GM21390 (cell line): ENCODE measurements at regions not wholly inside any gene's neighbourhood (a gene's known extent, or its start where the extent isn't known, plus 50 kb on each side); places are given as distances from the start of the nearest gene placed in this dataset.

ENCODE experiments used
- ATAC-seq: cut with Tn5 transposase; IDR thresholded peaks from one replicate; pipeline ENCODE4 v1.9.1; 2021; ENCODE audit not compliant: unreplicated experiment

DNA sequence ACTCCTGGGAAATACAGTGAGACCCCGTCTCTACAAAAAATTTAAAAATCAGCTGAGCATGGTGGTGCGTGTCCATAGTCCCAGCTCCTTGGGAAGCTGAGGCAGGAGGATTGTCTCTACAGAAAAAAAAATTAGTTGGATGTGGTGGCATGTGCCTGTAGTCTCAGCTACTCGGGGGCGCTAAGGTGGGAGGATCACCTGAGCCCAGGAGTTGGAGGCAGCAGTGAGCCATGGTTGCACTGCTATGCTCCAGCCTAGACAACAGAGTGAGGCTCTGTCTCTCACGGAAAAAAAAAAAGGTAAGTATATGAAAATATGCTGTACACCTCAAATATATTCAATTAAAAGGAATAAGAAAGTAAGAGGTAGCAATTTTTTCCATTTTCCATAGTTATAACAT, 92.5 kb upstream of the TGIF1 start:
- ATAC-seq: no peak

DNA sequence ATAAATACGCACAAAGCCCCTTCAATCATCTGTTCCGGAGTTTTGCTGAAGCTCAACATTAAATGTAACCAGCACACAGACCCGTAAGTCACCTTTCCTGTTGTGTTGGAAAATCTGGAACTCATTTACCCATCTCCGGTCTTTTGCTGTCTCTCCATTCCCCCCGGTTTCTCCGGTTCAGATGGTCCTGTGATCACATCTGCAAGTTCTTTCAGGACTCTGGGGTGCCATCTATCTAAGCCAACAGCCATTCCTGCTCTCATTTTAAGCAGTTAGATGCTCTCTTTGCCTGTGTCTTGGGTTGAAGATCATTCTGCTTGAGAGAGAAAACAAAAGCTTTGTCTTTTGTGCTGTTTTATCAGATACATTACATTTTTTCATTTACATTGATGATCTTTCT, 91.7 kb upstream of the TGIF1 start:
- no peak for ATAC-seq

DNA sequence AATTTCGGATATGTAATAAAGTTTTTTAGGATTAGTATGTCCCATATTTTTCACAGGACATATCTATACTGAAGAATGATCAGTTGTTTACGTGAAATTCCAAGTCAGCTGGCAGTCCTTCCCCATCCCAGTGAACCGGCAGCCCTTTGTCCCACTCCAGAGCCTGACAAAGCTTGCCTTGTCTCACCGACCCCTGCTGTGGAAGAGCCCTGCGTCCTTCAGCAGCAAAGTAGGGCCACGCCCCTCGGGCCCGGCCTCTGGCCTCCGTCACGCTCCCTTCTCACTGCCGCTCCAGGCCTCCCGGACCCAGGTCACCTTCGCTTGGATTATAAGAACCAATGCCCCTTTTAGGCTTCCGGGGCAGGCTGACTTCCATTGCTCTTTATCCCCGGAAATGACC, 89.8 kb upstream of the TGIF1 start:
- ATAC-seq: no peak

DNA sequence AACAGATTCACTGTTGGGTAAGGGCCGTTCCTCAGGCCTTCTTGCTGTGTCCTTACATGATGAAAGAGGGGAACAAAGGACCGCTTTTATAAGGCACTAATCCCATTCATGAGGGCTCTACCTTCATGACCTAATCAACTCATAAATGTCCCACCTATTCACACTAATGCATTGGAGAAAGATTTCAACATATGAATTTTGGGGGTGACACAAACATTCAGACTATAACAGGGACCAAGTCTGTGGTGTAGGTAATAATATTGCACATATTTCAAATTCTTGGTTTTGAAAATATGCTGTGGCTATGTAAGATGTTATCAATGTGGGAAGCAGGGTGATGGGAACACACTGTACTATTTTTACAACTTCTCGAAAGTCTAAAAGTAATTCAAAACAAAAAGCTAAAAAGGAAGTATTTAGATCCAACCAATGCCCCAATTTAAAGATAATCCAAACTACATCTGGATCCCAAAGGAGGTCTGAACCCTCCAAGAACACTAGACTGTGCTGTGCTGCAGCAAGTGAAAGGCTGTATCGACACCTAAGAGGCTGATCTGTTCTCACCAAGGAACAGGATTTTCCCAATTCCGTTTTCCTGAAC, 82.4 kb upstream of the TGIF1 start:
- ATAC-seq: no peak

DNA sequence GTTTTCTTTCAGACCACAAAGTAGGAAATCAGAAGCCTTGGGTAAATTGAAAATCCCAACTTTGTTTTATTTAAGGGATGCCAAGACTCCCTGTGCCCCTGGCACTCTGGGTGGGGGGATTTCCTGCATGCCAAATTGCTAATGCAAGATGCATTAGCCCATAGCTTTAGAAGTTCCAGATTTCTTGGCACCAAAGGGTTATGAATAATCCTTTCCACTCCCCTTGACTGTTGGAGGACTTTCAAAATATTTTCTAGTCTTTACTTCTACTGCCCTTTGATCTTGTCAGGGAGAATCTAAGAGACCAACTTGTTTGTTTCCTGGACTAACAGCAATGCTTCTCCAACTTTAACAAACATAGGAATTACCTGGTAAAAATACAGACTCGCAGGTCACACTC, 81.8 kb upstream of the TGIF1 start:
- no peak for ATAC-seq

DNA sequence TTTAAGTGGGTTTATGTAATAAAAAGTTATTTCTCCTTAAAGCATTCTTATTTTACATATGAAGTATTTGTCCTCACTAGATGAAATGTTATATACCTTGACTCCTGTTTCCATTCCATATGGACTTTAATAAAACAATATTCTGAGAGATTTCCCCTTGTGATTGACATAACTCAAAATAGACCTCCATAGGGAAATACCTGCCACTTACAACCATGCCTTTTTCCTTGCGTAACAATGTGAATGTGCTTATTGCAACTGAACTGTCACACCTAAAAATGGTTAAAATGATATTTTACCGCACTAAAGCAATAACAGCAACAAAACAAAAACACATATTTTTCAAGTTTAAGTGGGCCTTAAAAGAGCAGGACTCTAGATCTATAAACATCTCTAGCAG, 70.3 kb upstream of the TGIF1 start:
- no peak for ATAC-seq

DNA sequence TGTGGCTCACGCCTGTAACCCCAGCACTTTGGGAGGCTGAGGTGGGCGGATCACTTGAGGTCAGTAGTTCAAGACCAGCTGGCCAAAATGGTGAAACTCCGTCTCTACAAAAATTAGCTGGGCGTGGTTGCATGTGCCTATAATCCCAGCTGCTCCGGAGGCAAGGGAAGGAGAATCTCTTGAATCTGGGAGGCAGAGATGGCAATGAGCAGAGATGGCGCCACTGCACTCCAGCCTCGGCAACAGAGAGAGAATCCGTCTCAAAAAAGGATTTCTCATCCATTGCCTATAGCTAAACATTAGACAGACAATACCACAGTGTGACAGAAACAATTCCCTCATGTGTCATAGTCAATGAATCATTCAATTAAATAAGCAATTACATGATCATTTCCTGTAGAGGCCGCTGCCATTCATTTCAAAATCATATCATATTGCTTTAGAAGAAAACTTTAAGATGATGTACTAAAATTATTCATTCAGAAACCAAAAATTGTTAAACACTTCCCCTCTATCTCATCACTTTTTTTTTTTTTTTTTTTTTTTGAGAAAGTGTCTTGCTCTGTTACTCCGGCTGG, 69.5 kb upstream of the TGIF1 start:
- no peak for ATAC-seq

DNA sequence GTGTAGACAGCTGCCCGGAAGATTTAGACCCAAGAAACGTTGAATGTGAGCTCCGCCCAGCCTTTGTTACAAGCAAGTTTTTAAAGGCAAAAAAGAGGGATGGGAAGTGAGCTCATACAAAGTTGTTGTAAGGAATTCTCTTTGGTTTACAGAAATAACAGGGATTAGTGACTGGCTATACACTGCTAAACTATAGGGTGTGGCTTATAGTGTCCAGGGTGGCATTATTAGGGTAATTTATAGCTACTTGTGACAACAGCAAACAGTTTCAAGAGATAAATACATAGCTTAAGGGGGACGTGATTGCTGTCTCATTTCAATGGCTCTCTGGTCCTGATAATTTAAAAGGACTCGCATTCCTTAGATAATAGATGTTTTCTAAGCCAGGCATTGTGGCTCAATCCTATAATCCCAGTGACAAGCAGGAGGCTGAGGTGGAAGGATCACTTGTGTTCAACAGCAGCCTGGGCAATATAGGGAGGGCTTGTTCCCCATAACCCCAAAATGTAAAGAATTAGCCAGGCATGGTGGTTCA, 66.5 kb upstream of the TGIF1 start:
- no peak for ATAC-seq

DNA sequence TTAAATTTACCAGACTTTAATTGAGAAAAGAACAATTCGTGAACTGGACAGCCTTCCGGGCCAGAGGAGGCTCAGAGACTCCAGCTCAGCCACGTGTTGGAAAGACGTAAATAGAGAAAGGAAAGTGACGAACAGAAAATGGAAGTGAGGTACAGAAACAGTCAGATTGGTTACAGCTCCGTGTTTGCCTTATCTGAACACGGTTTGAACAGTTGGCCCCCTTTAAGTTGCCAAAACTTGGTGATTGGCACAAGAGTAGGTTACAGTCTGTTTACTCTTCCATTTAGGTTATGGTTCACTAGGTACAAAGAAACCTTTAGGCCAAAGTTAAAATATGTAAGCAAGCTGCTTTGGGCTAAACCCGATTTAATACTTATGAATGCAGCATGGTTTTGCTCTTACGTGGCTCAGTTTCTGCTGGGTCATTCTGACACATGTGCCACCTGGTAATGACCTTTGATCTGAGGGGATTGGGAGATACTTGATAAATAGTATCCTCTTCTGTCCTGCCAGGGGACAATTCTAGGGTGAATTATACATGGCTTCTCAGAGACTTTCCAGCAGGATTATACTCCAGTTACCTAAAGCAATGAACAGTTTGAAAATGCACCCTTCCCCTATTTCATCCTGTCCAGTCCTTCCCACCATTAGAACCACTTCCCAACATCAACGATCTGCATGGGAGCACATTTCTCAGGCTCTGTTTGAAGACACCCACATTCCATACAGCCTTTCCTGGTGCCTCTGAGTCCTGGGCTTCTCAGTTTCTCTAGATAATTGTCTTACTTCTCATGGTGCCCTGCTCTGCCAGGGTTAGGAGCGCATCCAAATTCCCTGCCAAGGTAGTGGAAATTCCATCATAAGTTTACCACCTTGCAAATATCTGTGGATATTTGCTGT, 65.1 kb upstream of the TGIF1 start:
- peak; percentile 82 for ATAC-seq

DNA sequence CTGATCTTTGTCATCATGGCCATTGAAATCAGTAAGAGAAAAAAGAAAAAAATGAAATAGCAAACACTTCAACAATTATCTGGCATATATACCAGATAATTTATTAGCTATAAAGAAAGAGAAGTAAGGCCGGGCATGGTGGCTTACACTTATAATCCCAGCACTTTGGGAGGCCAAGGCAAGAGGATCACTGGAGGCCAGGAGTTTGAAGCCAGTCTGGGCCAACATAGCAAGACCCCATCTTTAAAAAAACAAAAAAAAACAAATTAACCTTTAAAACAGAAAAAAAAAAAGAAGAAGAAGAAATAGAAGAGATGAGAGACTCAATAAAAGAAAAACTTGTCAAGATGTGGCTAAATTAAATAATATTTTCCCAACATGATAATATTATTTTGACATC, 61.6 kb upstream of the TGIF1 start:
- ATAC-seq: no peak

DNA sequence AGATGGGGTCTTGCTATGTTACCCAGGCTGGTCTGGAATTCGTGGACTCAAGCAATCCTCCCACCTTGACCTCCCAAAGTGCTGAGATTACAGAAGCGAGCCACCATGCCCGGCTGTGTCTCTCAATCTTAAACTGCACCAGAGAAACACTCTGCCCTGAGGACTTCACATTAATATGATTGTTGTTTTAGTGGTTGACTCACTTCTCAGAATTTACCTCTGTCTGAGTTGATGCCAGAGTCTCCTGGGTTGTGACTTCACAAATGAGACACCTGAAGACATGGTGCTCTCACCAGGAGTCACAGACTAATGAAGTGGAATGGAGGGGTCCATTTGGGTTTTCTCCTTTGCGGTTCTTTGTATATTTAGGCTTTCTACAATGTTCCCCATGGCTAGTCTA, 61.0 kb upstream of the TGIF1 start:
- ATAC-seq: no peak

DNA sequence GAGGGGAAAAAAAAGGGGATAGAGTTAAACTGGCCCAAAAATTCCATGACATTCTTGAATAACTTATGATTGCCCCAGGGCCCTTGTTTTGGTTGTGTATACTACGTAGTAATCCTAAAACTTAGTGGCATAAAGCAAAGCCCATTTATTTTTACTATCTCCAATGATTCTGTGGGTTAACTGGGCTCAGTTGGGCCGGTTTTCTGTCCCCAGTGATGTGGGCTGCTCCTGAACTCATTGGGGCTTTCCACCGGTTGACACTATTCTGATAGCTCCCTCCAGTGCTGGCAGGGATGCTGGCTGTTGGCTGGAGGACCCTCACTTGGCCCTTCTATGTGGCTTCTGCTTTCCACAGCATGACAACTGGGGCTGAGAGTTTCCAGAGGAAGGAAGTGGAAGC, 60.0 kb upstream of the TGIF1 start:
- no peak for ATAC-seq

DNA sequence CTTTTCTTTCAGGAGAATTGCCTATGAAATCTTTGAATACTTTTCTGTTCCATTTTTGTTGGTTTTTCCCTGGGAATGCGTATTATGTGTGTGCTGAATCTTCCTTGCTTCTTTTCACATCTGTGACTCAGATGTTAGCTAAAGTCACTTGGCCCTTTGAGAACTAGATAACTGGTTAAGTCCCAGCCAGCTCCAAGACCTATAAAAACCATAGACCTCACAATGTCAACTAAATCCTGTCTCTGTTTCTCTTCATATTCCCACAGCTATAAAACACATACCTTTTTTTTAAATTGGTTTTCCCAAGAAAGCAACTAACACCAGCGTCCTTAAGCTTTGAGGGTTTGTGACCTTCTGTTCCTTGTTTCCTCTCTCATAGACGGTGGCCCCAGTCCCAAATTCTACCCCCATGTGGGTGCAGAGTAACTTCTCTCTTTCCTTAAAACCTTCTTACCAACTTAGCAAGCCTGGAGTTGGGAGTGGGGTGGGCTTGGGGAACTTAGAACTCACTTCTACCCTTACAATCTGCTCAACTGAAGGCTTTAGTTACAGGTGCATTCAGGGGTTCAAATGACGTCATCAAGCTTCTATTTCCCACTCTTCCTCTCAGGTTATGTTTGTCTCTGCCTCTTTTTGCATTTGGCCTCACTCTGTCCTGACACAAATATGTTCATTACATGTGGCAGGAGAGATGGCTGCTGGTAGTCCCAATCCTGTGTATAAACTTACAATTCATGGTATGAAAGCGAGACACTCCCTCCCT, 58.1 kb upstream of the TGIF1 start:
- ATAC-seq: no peak

DNA sequence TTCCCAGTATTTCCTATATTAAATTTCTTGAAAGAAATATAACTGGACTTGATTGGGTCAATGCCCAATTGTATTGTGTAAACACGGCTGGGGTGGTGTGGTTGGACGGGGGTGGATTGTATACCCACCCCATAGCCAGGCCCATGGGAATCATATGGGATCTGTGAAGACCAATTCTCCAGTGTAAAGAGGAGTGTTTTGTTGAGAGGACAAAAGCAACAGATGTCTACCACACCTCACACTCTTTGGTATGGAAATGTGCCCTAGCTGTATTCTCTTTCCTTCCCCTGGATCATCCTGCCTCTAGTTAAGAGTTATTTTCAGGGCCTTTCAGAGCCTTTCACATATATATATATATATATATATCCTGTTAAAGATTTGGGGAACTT, 57.5 kb upstream of the TGIF1 start:
- ATAC-seq: no peak

DNA sequence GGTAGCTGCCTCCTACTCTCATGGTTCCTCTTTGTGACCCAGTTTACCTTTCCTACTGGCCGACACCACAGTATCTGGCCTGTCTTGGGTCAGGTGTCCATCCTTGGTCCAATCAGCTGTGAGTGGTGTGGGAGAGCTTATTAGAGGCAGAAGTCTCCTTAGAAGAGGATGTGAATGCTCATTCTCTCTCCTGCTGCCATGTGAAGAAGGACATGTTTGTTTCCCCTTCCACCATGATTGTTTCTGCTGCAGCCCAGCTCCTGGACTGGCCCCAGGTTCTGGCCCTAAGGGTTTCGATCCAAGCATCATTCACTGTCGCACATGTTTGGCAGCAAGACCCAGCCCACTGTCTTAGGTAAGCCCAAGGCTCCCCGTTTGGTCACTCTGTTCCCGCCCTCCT, 55.3 kb upstream of the TGIF1 start:
- ATAC-seq: no peak

DNA sequence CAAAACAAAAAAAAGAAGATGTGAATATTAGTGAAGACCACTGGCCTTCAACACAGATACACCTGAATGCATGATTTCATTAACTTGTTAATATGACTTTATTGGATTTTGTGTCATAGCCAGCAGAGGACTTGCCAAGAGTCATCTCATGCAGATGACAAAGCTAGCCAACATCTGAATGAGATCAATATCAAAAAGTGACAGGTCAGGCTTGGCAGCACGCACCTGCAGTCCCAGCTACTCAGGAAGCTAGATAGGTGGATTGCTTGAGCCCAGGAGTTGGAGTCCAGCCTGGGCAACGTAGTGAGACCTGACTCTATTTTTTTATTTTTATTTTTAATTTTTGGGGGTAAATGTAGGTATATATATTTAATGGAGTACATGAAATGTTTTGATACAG, 54.5 kb upstream of the TGIF1 start:
- ATAC-seq: no peak

DNA sequence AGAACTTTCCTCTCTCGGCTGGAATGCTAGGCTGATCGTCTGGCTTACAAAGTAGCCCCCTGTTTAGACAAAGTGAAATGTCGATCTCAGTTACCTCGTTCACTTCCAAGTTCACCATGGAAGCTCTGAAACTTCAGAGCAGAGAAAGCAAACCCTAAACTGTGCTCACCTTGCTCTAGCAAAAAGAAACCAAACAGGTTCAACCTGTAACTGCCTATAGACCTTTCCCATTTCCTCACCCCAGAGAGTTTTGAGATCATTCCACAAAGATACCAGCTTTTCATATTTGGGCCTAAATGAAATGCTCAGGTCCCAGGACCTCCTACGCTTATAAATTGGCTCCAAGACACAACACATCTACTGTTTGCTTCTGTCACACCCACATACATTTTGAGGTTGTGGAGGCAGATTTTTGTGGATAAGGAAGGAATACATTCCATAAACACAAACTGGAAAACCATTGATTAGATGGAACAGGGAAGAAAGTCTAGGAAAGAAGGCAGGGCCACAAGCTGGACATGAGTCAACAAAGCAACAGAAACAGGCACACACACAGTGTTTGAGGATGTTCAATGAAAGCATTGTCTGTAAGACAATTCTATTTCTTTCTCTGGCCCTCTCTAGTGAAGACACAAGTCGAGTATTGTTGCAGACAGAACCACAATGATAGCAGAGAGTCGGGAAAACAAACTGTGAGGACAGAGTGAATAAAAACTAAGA, 52.8 kb upstream of the TGIF1 start:
- no peak for ATAC-seq

DNA sequence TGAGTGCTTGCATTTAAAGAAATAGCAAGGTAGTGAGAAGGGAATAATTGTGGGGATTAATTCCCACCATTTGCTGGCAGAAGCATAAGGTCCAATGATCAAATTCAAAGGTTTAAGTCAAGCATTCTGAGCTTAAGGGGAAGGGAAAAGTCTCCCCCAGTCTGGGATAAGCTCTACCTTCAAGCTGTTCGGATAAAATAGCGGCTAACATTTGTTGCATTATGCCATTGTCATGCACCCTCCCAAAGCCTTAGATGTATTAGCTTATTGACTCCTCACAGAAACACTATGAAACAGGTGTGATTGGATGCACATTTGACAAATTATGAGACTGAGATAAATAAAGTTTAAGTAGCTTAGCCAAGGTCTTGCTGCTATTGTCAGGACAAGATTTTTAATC, 52.2 kb upstream of the TGIF1 start:
- no peak for ATAC-seq
